ENCODE measurements at regions not wholly inside any gene's neighbourhood (a gene's known extent, or its start where the extent isn't known, plus 50 kb on each side); places are given as distances from the start of the nearest gene placed in this dataset.

- H3K9ac ChIP-seq (ENCODE audit: insufficient read depth, low read depth, low read length) = no peak overlapping the region
- no peaks in the 10 kb centered on the region for H3K9me3 ChIP-seq (ENCODE audit: low read length)
- H4K20me1 ChIP-seq (ENCODE audit: insufficient read depth, low read length) = no peaks in the 10 kb centered on the region
- no peak overlapping the region for H2AFZ ChIP-seq (ENCODE audit: low read length)
- TF ChIP-seq ZNF562 (CRISPR knock-in tag; IDR thresholded peaks at IDR 0.05; ENCODE audit: borderline replicate concordance) = no peak
- no peak for TF ChIP-seq SMYD3 (CRISPR knock-in tag; IDR thresholded peaks at IDR 0.05)
- TF ChIP-seq ZNF407 (CRISPR knock-in tag; IDR thresholded peaks at IDR 0.05; ENCODE audit: not compliant biosample characterization) = no peak
- no peak for TF ChIP-seq ZNF672 (CRISPR knock-in tag; IDR thresholded peaks at IDR 0.05)
- no peak for TF ChIP-seq ZNF30 (CRISPR knock-in tag; IDR thresholded peaks at IDR 0.05)
- no peak for TF ChIP-seq ZNF136 (CRISPR knock-in tag; IDR thresholded peaks at IDR 0.05; ENCODE audit: low read depth)
- TF ChIP-seq CCDC6 (CRISPR knock-in tag; IDR thresholded peaks at IDR 0.05) = no peak
- TF ChIP-seq ZNF274 (CRISPR knock-in tag; IDR thresholded peaks at IDR 0.05) = no peak
- TF ChIP-seq ZNF569 (CRISPR knock-in tag; IDR thresholded peaks at IDR 0.05; ENCODE audit: borderline replicate concordance) = no peak
- TF ChIP-seq JDP2 (CRISPR knock-in tag; IDR thresholded peaks at IDR 0.05; ENCODE audit: borderline replicate concordance) = no peak
- no peak for TF ChIP-seq NFYB (CRISPR knock-in tag; IDR thresholded peaks at IDR 0.05)
- no peak for TF ChIP-seq LCORL (IDR thresholded peaks at IDR 0.05)
- no peak for TF ChIP-seq LCORL (CRISPR knock-in tag; IDR thresholded peaks at IDR 0.05)
- TF ChIP-seq ZNF740 (CRISPR knock-in tag; IDR thresholded peaks at IDR 0.05) = no peak
- no peak for TF ChIP-seq ZNF616 (CRISPR knock-in tag; IDR thresholded peaks at IDR 0.05; ENCODE audit: low read depth)
- no peak for TF ChIP-seq ZBTB38 (CRISPR knock-in tag; IDR thresholded peaks at IDR 0.05)
- no peak for TF ChIP-seq ZC3H4 (CRISPR knock-in tag; IDR thresholded peaks at IDR 0.05; ENCODE audit: borderline replicate concordance)
- TF ChIP-seq TMF1 (CRISPR knock-in tag; IDR thresholded peaks at IDR 0.05; ENCODE audit: low read depth) = no peak
- TF ChIP-seq HMG20B (CRISPR knock-in tag; conservative IDR thresholded peaks at IDR 0.05) = no peak
- in situ Hi-C loops (cut with HindIII; ENCODE audit: extremely low pct_ligation_motif_present, low pct_unique_long_range_greater_than_20kb) (no loop called here), intact Hi-C loops (cut with micrococcal nuclease; ENCODE audit: unreplicated experiment) (no loop called here)
- no peak overlapping the region for H3K4me2 ChIP-seq (ENCODE audit: low read depth, low read length)
- no peaks in the 10 kb centered on the region for H3K4me1 ChIP-seq (ENCODE audit: insufficient read depth, low read length)
- no peaks in the 10 kb centered on the region for H3K27me3 ChIP-seq (ENCODE audit: control insufficient read depth in 1 of 2, insufficient read depth in 2 of 2, low read length in 2 of 2)
- H3K4me3 ChIP-seq (replicated peaks in 1 of 3; ENCODE audit: insufficient read depth in 1 of 3, low read depth in 2 of 3, low read length in 3 of 3) = no peak overlapping the region
- no peak overlapping the region for H3K27ac ChIP-seq (ENCODE audit: extremely low read length, insufficient read depth, low read length)
- no peak for DNase-seq (ENCODE audit: low spot score)
- POLR2A ChIA-PET = no interaction called here
- CTCF ChIA-PET (ENCODE audit: low intra/inter-chr PET ratio, low total read pairs) = no interaction called here
- H3K79me2 ChIP-seq (ENCODE audit: insufficient read depth, low read length) = no peaks in the 10 kb centered on the region
- H3K36me3 ChIP-seq (replicated peaks in 1 of 2; ENCODE audit: control insufficient read depth in 1 of 2, insufficient read depth in 2 of 2, low read length in 2 of 2) = no peaks in the 10 kb centered on the region
- no TSS peak for BruUV-seq (replicated peaks)
- no peak for FAIRE-seq
- ATAC-seq = no peak
Observed at GRCh38 chr4:165803005-165803404, 70.0 kb upstream of the TLL1 start.
